ENCODE measurements at regions not wholly inside any gene's neighbourhood (a gene's known extent, or its start where the extent isn't known, plus 50 kb on each side); places are given as distances from the start of the nearest gene placed in this dataset.

DNA sequence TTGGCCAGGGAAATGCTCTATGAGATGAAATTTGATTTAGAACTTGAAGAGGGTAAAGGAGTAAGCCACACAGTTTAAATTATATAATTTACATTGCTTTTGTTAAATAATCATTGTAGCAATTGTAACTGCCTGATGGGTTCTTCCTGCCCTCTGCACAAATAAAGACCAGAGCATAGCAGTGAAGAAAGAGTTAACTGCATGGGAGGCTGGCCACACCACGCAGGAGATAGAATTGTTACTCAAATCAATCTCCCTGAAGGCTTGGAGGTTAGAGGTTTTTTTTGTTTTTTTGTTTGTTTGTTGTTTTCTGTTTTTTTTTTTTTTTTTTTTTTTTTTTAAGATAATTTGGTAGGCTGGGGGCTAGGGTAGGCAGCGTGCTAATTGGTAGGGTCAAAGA is 467.0 kb upstream of the GOT2 start:
- TF ChIP-seq, protein P1, sequence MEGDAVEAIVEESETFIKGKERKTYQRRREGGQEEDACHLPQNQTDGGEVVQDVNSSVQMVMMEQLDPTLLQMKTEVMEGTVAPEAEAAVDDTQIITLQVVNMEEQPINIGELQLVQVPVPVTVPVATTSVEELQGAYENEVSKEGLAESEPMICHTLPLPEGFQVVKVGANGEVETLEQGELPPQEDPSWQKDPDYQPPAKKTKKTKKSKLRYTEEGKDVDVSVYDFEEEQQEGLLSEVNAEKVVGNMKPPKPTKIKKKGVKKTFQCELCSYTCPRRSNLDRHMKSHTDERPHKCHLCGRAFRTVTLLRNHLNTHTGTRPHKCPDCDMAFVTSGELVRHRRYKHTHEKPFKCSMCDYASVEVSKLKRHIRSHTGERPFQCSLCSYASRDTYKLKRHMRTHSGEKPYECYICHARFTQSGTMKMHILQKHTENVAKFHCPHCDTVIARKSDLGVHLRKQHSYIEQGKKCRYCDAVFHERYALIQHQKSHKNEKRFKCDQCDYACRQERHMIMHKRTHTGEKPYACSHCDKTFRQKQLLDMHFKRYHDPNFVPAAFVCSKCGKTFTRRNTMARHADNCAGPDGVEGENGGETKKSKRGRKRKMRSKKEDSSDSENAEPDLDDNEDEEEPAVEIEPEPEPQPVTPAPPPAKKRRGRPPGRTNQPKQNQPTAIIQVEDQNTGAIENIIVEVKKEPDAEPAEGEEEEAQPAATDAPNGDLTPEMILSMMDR (IDR thresholded peaks at IDR 0.05), result no peak
- TF ChIP-seq EP300 (IDR thresholded peaks at IDR 0.05) (no peak), POLR2AphosphoS5 (IDR thresholded peaks at IDR 0.05) (no peak), POLR2A (IDR thresholded peaks at IDR 0.05) (no peak)

Data from upper lobe of left lung (tissue), 4 donors.